Mesothelial cell of epicardium (in vitro differentiated cells): ENCODE measurements at regions not wholly inside any gene's neighbourhood (a gene's known extent, or its start where the extent isn't known, plus 50 kb on each side); places are given as distances from the start of the nearest gene placed in this dataset.

Source experiments
- DNase-seq, 2 experiments: peaks; one replicate each; pipeline ENCODE4 v3.0.0; 2021; ENCODE audit warnings: low spot score in 2 of 2; ENCODE audit not compliant: unreplicated experiment in 2 of 2
- H3K27ac Mint-ChIP-seq: 2 replicates; pipeline ENCODE4 v1.8.0; 2021; ENCODE audit warnings: mixed read lengths
- H3K27me3 Mint-ChIP-seq: 2 replicates; pipeline ENCODE4 v1.8.0; 2021; ENCODE audit warnings: low read depth, mixed read lengths
- H3K36me3 Mint-ChIP-seq: 2 replicates; pipeline ENCODE4 v1.8.0; 2021; ENCODE audit warnings: mixed read lengths
- H3K4me1 Mint-ChIP-seq: 2 replicates; pipeline ENCODE4 v1.8.0; 2021; ENCODE audit warnings: mixed read lengths
- H3K4me3 Mint-ChIP-seq: 2 replicates; pipeline ENCODE4 v1.8.0; 2021; ENCODE audit warnings: mild to moderate bottlenecking, moderate library complexity, mixed read lengths
- H3K9me3 Mint-ChIP-seq: 2 replicates; pipeline ENCODE4 v1.8.0; 2021; ENCODE audit warnings: mixed read lengths
- CTCF ChIP-seq: fragments of 200-600 bp; sonication (generic); IDR thresholded peaks from one replicate; pipeline ENCODE4 v1.5.0; 2021; ENCODE audit warnings: antibody characterized with exemption; ENCODE audit not compliant: unreplicated experiment

- peaks cover 17% of the 10 kb centered on the region for H3K9me3 Mint-ChIP-seq
- no peak overlapping the region for H3K27ac Mint-ChIP-seq
- TF ChIP-seq CTCF: no peak
- peaks cover 5% of the 10 kb centered on the region for H3K27me3 Mint-ChIP-seq
- DNase-seq: no peak
- no peaks in the 10 kb centered on the region for H3K4me1 Mint-ChIP-seq
- no peak overlapping the region for H3K4me3 Mint-ChIP-seq
- peaks cover 4% of the 10 kb centered on the region for H3K36me3 Mint-ChIP-seq
Observed at GRCh38 chr19:31759359-31759758, 410.1 kb upstream of the TSHZ3 start.

- Mint-ChIP-seq H3K4me3 (no peak overlapping the region), H3K36me3 (peaks cover 15% of the 10 kb centered on the region), H3K4me1 (no peaks in the 10 kb centered on the region), H3K27ac (no peak overlapping the region), H3K27me3 (peaks cover 5% of the 10 kb centered on the region), H3K9me3 (peaks cover 31% of the 10 kb centered on the region)
- DNase-seq: no peak
- TF ChIP-seq CTCF: no peak
Observed at GRCh38 chr19:31761281-31761913, 412.2 kb upstream of the TSHZ3 start.

- Mint-ChIP-seq H3K27ac (no peak overlapping the region), H3K4me3 (no peak overlapping the region), H3K36me3 (peaks cover 4% of the 10 kb centered on the region), H3K9me3 (peaks cover 12% of the 10 kb centered on the region), H3K4me1 (peaks cover 11% of the 10 kb centered on the region), H3K27me3 (no peaks in the 10 kb centered on the region)
- TF ChIP-seq CTCF: no peak
- no peak for DNase-seq
Observed at GRCh38 chr19:31770223-31770622, 421.0 kb upstream of the TSHZ3 start.

- Mint-ChIP-seq H3K9me3 (no peaks in the 10 kb centered on the region), H3K4me1 (peaks cover 11% of the 10 kb centered on the region), H3K27ac (no peak overlapping the region), H3K36me3 (no peaks in the 10 kb centered on the region), H3K4me3 (no peak overlapping the region), H3K27me3 (no peaks in the 10 kb centered on the region)
- DNase-seq: no peak
- TF ChIP-seq CTCF: no peak
Observed at GRCh38 chr19:31772915-31773314, 423.7 kb upstream of the TSHZ3 start.

GRCh38 chr19:31781542-31781941, 432.3 kb upstream of the TSHZ3 start:
- peaks cover 2% of the 10 kb centered on the region for H3K27me3 Mint-ChIP-seq
- peaks cover 27% of the 10 kb centered on the region for H3K4me1 Mint-ChIP-seq
- no peak overlapping the region for H3K27ac Mint-ChIP-seq
- no peak overlapping the region for H3K4me3 Mint-ChIP-seq
- DNase-seq: no peak
- H3K36me3 Mint-ChIP-seq: no peaks in the 10 kb centered on the region
- H3K9me3 Mint-ChIP-seq: no peaks in the 10 kb centered on the region
- TF ChIP-seq CTCF: no peak

- TF ChIP-seq CTCF: no peak
- Mint-ChIP-seq H3K36me3 (peaks cover 4% of the 10 kb centered on the region), H3K4me1 (peaks cover 29% of the 10 kb centered on the region), H3K4me3 (no peak overlapping the region), H3K27me3 (peaks cover 2% of the 10 kb centered on the region), H3K9me3 (peaks cover 8% of the 10 kb centered on the region), H3K27ac (no peak overlapping the region)
- DNase-seq: no peak
Observed at GRCh38 chr19:31783592-31783991, 434.4 kb upstream of the TSHZ3 start.
